OCI-LY7 (cell line): ENCODE measurements at regions not wholly inside any gene's neighbourhood (a gene's known extent, or its start where the extent isn't known, plus 50 kb on each side); places are given as distances from the start of the nearest gene placed in this dataset.

Experiments used
- BruUV-seq: library from RNA; stranded (reverse); fragments of 400-500 nt; replicated peaks from 2 replicates; lab custom pipeline; 2021; lab: Mats Ljungman, UMichigan
- CTCF ChIA-PET: fragments of 300-600 bp; sonication (Branson Sonifier 250); formaldehyde crosslinking; loops from one replicate; lab custom pipeline; 2022; ENCODE audit warnings: antibody characterized with exemption; ENCODE audit not compliant: unreplicated experiment; lab: Charles Lee
- POLR2A ChIA-PET: fragments of 300-600 bp; sonication (Branson Sonifier 250); formaldehyde crosslinking; loops from one replicate; lab custom pipeline; 2022; ENCODE audit warnings: antibody characterized with exemption; lab: Charles Lee
- DNase-seq: peaks from one replicate; pipeline ENCODE4 v3.0.0-alpha.2; 2015; ENCODE audit warnings: low spot score
- H2AFZ ChIP-seq: fragments of 200-600 bp; sonication (generic), shearing (Covaris generic); 2 replicates; pipeline ENCODE4 v1.6.1; 2014; ENCODE audit warnings: mild to moderate bottlenecking, antibody characterized with exemption, low read length, moderate library complexity
- H3K27ac ChIP-seq: fragments of 200-600 bp; sonication (generic); 2 replicates; pipeline ENCODE4 v1.5.1; 2014; ENCODE audit warnings: mixed run types, low read depth, mild to moderate bottlenecking, moderate library complexity, low read length, inconsistent platforms; ENCODE audit not compliant: poor library complexity, severe bottlenecking
- H3K36me3 ChIP-seq: fragments of 200-600 bp; sonication (generic); 2 replicates; pipeline ENCODE4 v1.6.1; 2014; ENCODE audit warnings: mild to moderate bottlenecking, antibody characterized with exemption, low read length, moderate library complexity, mixed read lengths; ENCODE audit not compliant: insufficient read depth
- H3K4me1 ChIP-seq: fragments of 200-600 bp; sonication (generic); 2 replicates; pipeline ENCODE4 v1.5.1; 2014; ENCODE audit warnings: mild to moderate bottlenecking, low read length; ENCODE audit not compliant: insufficient read depth, poor library complexity, severe bottlenecking
- H3K4me2 ChIP-seq: fragments of 200-600 bp; sonication (generic); 2 replicates; pipeline ENCODE4 v1.6.1; 2014; ENCODE audit warnings: mild to moderate bottlenecking, low read length
- H3K4me3 ChIP-seq: fragments of 200-600 bp; sonication (generic); 2 replicates; pipeline ENCODE4 v1.5.1; 2014; ENCODE audit warnings: mild to moderate bottlenecking, low read depth, low read length; ENCODE audit not compliant: poor library complexity, severe bottlenecking
- H3K79me2 ChIP-seq: fragments of 200-600 bp; sonication (generic); 2 replicates; pipeline ENCODE4 v1.6.1; 2016; ENCODE audit warnings: low read depth, mild to moderate bottlenecking, low read length, moderate library complexity, mixed read lengths; ENCODE audit not compliant: insufficient read depth
- H3K9me2 ChIP-seq: fragments of 200-600 bp; sonication (generic); 2 replicates; pipeline ENCODE4 v1.6.1; 2016; ENCODE audit warnings: mild to moderate bottlenecking, low read length, mixed read lengths; ENCODE audit not compliant: insufficient read depth
- H3K9me3 ChIP-seq: fragments of 200-600 bp; sonication (generic); 2 replicates; pipeline ENCODE4 v1.6.1; 2014; ENCODE audit warnings: mild to moderate bottlenecking, mixed run types, low read length, mixed read lengths
- H4K20me1 ChIP-seq: fragments of 200-600 bp; sonication (generic); 2 replicates; pipeline ENCODE4 v1.6.1; 2014; ENCODE audit warnings: mild to moderate bottlenecking, antibody characterized with exemption, low read length, moderate library complexity, mixed read lengths; ENCODE audit not compliant: insufficient read depth
- CTCF ChIP-seq: fragments of 200-600 bp; sonication (generic); conservative IDR thresholded peaks from 2 replicates; pipeline ENCODE4 v1.5.1; 2014; ENCODE audit warnings: mild to moderate bottlenecking, antibody characterized with exemption, low read length, moderate library complexity, mixed read lengths
- EZH2phosphoT487 ChIP-seq: fragments of 200-600 bp; sonication (generic); IDR thresholded peaks from 2 replicates; pipeline ENCODE4 v1.6.1; 2018; ENCODE audit warnings: low read depth, borderline replicate concordance, mild to moderate bottlenecking, mixed run types, antibody characterized with exemption, low read length, moderate library complexity, mixed read lengths
- intact Hi-C: fragments of 100-400 bp; cut with micrococcal nuclease; formaldehyde crosslinking; loops from one replicate; pipeline ENCODE4 v1.10.0; 2022; ENCODE audit not compliant: unreplicated experiment

GRCh38 chr10:37713642-37714041 lies 143.8 kb downstream of the ZNF248 start:
- no peak overlapping the region for H3K4me3 ChIP-seq
- ChIA-PET CTCF (no interaction called here), POLR2A (no interaction called here)
- H3K9me3 ChIP-seq = no peaks in the 10 kb centered on the region
- no peaks in the 10 kb centered on the region for H3K79me2 ChIP-seq
- H3K9me2 ChIP-seq = no peaks in the 10 kb centered on the region
- H3K36me3 ChIP-seq = no peaks in the 10 kb centered on the region
- H4K20me1 ChIP-seq = no peaks in the 10 kb centered on the region
- H2AFZ ChIP-seq = no peak overlapping the region
- no TSS peak for BruUV-seq
- H3K4me1 ChIP-seq = no peaks in the 10 kb centered on the region
- H3K27ac ChIP-seq = no peak overlapping the region
- intact Hi-C loops = no loop called here
- no peak for DNase-seq
- TF ChIP-seq CTCF = no peak
- TF ChIP-seq EZH2phosphoT487 = no peak
- H3K4me2 ChIP-seq = no peak overlapping the region

GRCh38 chr10:37713132-37713501 lies 144.3 kb downstream of the ZNF248 start:
- Histone ChIP-seq H3K9me3 (no peaks in the 10 kb centered on the region), H3K27ac (no peak overlapping the region), H3K4me2 (no peak overlapping the region), H3K36me3 (no peaks in the 10 kb centered on the region), H4K20me1 (no peaks in the 10 kb centered on the region), H2AFZ (no peak overlapping the region), H3K79me2 (no peaks in the 10 kb centered on the region), H3K4me1 (no peaks in the 10 kb centered on the region), H3K9me2 (no peaks in the 10 kb centered on the region), H3K4me3 (no peak overlapping the region)
- CTCF ChIA-PET = no interaction called here
- no peak for DNase-seq
- no peak for TF ChIP-seq CTCF
- TF ChIP-seq EZH2phosphoT487 = no peak
- intact Hi-C loops = no loop called here
- POLR2A ChIA-PET = no interaction called here
- no TSS peak for BruUV-seq

- Histone ChIP-seq H2AFZ (no peak overlapping the region), H3K9me3 (no peaks in the 10 kb centered on the region), H3K36me3 (no peaks in the 10 kb centered on the region), H3K27ac (no peak overlapping the region), H3K9me2 (no peaks in the 10 kb centered on the region), H3K4me1 (no peaks in the 10 kb centered on the region), H3K4me2 (no peak overlapping the region), H4K20me1 (no peaks in the 10 kb centered on the region), H3K79me2 (no peaks in the 10 kb centered on the region), H3K4me3 (no peak overlapping the region)
- POLR2A ChIA-PET = no interaction called here
- TF ChIP-seq EZH2phosphoT487 (no peak), CTCF (no peak)
- CTCF ChIA-PET = no interaction called here
- BruUV-seq = no TSS peak
- no peak for DNase-seq
- intact Hi-C loops = no loop called here
Observed at GRCh38 chr10:37712489-37713131, 144.8 kb downstream of the ZNF248 start.
